ENCODE measurements at regions not wholly inside any gene's neighbourhood (a gene's known extent, or its start where the extent isn't known, plus 50 kb on each side); places are given as distances from the start of the nearest gene placed in this dataset.

DNA sequence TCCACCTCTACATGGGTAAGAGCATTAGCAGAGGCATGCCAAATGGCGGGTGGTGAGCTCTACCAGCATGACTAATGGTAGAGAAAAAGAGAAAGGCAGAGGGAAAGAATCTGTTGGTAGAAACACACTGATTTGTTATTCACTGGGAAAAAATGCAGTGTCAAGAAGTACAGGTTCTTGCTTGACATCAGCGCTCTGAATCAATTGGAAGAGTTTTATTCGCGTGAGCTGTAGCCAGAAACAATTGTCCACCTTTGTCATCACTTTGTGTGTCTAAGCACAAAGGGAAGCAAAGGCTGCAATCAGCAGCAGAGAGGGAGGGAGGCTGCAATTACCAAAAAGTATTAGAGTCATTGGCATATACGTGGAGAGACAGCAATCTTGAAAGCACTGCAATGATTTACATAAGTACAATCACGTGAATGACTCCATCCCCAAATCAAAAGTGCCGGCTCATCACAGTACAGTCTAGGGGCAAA is 67.7 kb upstream of the HS3ST1 start:
- Mint-ChIP-seq H3K27me3 (peaks cover 0 to 6% of the 10 kb centered on the region in 2 donors), H3K27ac (no peak overlapping the region), H3K4me3 (no peak overlapping the region), H3K9me3 (no peaks in the 10 kb centered on the region), H3K4me1 (ENCODE audit: low read depth in 2 of 2) (peaks cover 0 to 2% of the 10 kb centered on the region in 2 donors), H3K36me3 (ENCODE audit: insufficient read depth) (no peaks in the 10 kb centered on the region)
- no peak for ATAC-seq (replicated peaks)
- DNase-seq, result no peak

DNA sequence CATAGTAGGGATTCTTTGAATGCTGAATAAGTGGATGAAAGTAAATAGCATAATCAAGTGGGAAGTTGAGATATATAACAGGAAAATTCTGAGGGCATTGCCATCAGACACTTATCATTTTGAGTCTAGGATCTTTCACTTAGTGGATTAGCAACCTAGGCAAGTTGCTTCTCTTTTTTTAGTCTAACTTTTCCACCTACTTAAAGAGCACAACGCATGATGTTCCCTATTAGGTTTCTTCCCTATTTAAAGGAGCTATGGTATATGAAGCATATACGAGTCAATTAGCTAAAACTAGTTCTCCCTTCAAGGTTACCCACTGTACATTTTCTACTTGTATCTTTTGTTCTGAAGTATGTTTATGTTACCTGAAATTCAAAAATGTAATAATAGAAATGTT is 67.1 kb upstream of the HS3ST1 start:
- ATAC-seq (replicated peaks) (no peak), DNase-seq (no peak)
- peaks cover 0 to 6% of the 10 kb centered on the region in 2 donors for H3K27me3 Mint-ChIP-seq
- H3K27ac Mint-ChIP-seq, result no peak overlapping the region
- H3K36me3 Mint-ChIP-seq (ENCODE audit: insufficient read depth), result no peaks in the 10 kb centered on the region
- H3K9me3 Mint-ChIP-seq, result no peaks in the 10 kb centered on the region
- no peak overlapping the region for H3K4me3 Mint-ChIP-seq
- H3K4me1 Mint-ChIP-seq (ENCODE audit: low read depth in 2 of 2), result peaks cover 0 to 2% of the 10 kb centered on the region in 2 donors

DNA sequence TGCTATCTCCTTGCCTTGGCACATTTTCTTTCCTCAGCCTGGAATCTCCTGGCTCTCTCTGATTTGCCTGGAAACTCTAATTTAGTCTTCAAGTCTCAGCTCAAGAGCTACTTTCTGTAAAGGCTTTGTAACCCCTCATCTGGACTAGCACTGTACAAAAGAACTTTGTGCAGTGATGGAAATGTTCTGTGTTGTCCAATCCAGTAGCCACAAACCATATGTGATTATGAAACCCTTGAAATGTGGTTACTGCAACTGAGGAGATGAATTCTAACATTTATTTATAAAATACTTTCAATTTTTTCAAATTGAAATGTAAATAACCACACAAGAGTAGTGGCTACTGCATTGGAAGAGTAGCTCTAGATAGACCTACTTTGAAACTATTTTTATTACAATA is 66.6 kb upstream of the HS3ST1 start:
- H3K27ac Mint-ChIP-seq, result no peak overlapping the region
- peaks cover 0 to 2% of the 10 kb centered on the region in 2 donors for H3K4me1 Mint-ChIP-seq (ENCODE audit: low read depth in 2 of 2)
- H3K4me3 Mint-ChIP-seq, result no peak overlapping the region
- H3K36me3 Mint-ChIP-seq (ENCODE audit: insufficient read depth), result no peaks in the 10 kb centered on the region
- no peaks in the 10 kb centered on the region for H3K9me3 Mint-ChIP-seq
- H3K27me3 Mint-ChIP-seq, result peaks cover 0 to 6% of the 10 kb centered on the region in 2 donors
- no peak for DNase-seq
- ATAC-seq (replicated peaks), result no peak

DNA sequence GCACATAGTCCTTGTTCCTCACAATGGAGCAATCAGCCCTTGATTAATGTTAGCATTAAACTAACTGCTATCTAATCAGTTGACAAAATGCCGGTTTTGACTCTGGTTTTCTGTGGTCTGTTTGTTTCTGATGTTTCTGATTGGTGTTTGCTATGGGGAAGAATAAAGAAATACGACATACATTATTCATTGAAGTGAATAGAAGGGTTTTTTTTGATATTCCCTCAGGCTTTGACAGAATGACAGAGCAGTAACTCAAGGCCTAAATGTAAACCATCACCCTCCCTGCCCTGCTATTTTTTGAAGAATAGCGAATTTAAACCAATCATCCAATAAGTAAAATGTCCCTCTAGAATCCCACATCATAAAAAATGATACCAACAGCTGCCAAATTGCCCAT is 65.5 kb upstream of the HS3ST1 start:
- ATAC-seq (replicated peaks) (no peak), DNase-seq (no peak)
- peaks cover 0 to 6% of the 10 kb centered on the region in 2 donors for H3K27me3 Mint-ChIP-seq
- no peak overlapping the region for H3K4me3 Mint-ChIP-seq
- no peaks in the 10 kb centered on the region for H3K9me3 Mint-ChIP-seq
- no peaks in the 10 kb centered on the region for H3K36me3 Mint-ChIP-seq (ENCODE audit: insufficient read depth)
- peaks cover 2% of the 10 kb centered on the region in 2 donors for H3K4me1 Mint-ChIP-seq (ENCODE audit: low read depth in 2 of 2)
- no peak overlapping the region for H3K27ac Mint-ChIP-seq

DNA sequence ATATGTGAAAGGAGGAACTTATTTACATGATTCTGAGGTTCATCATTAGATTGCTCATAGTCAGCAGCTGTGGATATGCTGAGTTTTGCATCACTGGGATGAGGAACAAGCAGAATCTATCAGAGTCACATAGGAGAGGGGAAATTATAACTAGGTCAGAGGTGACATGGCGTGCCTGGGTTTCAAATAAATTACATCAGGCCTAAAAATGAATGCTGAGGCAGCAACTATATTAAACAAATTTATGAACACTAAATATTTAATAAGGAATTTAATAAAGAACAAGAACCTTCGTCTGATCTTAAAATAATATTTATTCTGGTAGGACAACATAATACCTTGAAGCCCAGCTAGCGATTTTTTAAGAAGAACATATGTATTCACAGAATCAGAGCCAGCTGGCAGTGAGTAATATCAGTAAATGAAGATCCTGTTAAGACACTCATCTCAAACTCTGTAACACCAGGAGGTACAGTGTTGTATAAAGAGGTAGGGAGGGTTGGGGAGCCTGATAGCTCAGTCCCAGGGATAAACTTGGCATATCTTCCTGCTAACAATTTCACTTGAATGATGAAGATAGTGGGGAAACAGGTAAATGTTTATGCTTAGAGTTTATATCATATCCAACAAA is 60.9 kb upstream of the HS3ST1 start:
- no peaks in the 10 kb centered on the region for H3K36me3 Mint-ChIP-seq (ENCODE audit: insufficient read depth)

DNA sequence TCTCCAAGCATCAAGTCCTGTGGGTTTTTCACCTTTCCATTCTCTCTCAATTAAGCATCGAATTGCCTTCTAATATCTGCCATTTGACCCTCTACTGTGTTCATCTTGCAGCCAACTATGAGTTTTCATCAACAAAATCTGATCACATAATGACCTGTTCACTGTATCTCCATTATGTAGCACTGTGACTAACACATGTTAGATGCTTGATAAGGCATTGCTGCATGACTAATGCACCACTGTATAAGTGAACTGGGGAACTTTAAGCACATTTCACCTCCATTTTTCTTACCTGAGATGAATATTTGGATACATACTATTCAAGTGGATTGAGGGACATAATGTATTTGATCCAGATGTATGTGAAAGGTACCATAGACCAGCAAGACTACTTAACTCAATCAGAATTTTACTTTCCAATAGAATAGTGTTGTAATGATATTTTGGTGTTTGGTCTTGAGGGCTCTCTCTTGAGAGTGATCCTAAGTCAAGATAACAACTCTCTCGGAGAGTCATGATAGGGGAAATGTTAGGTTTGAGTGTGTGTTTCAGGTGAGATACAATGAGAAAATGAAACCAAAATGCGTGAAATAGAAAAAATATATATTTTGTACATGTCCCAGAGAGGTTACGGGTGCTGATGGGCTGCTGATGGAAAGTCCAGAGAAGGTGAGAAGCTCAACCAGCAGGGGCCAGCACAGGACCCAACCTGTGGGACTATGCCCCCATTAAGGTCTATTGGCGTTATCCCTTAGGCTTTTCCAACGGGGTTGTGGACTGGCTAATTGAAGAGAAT is 60.2 kb upstream of the HS3ST1 start:
- ATAC-seq (replicated peaks), result no peak

More for the DNA sequence above, 60.9 kb upstream of the HS3ST1 start:
- ATAC-seq (replicated peaks) (no peak), DNase-seq (no peak)
- peaks cover 6 to 7% of the 10 kb centered on the region in 2 donors for H3K4me1 Mint-ChIP-seq (ENCODE audit: low read depth in 2 of 2)
- H3K4me3 Mint-ChIP-seq, result peak overlapping the region in 1 of 2 donors; percentile 23
- H3K9me3 Mint-ChIP-seq, result no peaks in the 10 kb centered on the region
- H3K27ac Mint-ChIP-seq, result peak overlapping the region in 1 of 2 donors; percentile 5
- H3K27me3 Mint-ChIP-seq, result no peaks in the 10 kb centered on the region

DNA sequence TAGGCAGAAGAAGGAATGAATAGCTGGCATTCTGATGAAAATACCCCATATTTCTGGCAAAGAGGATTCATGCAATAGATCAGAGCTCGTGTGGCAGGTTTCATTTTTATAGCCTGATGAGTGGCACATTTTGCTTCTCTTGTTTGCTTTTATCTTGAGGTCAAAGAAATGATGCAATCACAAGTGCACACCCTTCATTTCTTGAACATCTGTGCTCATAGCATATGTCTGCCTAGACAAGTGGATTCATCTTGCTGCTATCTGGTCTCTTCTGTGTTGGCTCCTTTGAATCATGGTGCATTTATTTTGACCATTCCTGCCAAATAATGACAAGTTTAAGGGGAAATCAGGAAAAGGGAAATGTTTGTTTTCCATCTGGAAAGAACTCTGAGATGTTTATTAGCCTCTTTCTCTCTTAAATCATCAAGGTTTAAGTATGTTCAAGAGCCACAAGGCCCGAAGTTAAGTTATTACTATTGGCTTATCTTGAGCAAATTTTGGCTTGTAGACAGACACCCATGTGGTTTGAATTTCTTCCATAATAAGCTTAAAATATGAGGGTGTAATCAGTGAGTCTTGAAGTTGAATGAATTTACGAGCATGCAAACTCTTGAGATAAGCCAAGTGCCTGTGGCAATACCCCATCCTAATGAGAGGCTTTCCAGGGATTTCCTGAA is 59.3 kb upstream of the HS3ST1 start:
- DNase-seq (no peak), ATAC-seq (replicated peaks) (no peak)
- no peaks in the 10 kb centered on the region for H3K27me3 Mint-ChIP-seq
- H3K27ac Mint-ChIP-seq, result peak overlapping the region in 1 of 2 donors; percentile 17
- peaks cover 6 to 7% of the 10 kb centered on the region in 2 donors for H3K4me1 Mint-ChIP-seq (ENCODE audit: low read depth in 2 of 2)
- no peaks in the 10 kb centered on the region for H3K36me3 Mint-ChIP-seq (ENCODE audit: insufficient read depth)
- no peaks in the 10 kb centered on the region for H3K9me3 Mint-ChIP-seq
- H3K4me3 Mint-ChIP-seq, result no peak overlapping the region

More for the DNA sequence above, 60.2 kb upstream of the HS3ST1 start:
- H3K36me3 Mint-ChIP-seq (ENCODE audit: insufficient read depth), result no peaks in the 10 kb centered on the region
- no peak for DNase-seq
- no peaks in the 10 kb centered on the region for H3K27me3 Mint-ChIP-seq
- peak overlapping the region; percentile 11 to 23 for H3K4me3 Mint-ChIP-seq
- no peaks in the 10 kb centered on the region for H3K9me3 Mint-ChIP-seq
- H3K4me1 Mint-ChIP-seq (ENCODE audit: low read depth in 2 of 2), result peaks cover 6 to 7% of the 10 kb centered on the region in 2 donors
- H3K27ac Mint-ChIP-seq, result peak overlapping the region in 1 of 2 donors; percentile 5

DNA sequence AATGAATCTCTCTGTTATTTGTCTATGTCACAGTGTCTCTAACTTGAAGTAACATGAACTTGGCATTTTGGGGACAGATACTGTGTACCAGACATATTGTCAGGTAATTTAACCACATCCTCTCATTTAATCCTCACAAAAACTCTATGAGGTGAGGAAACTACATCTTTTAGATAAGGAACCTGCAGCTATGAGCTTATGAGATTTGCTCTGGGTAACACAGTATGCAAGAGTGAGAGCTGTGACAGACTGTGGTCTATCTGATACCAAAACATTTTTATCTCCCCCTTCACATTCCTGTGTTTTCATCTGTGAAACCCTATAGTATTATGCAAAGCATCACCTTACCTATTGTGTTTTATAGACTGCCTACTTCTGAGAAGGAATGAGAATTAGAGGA is 58.4 kb upstream of the HS3ST1 start:
- no peaks in the 10 kb centered on the region for H3K9me3 Mint-ChIP-seq
- peaks cover 6 to 7% of the 10 kb centered on the region in 2 donors for H3K4me1 Mint-ChIP-seq (ENCODE audit: low read depth in 2 of 2)
- no peak for DNase-seq
- no peaks in the 10 kb centered on the region for H3K27me3 Mint-ChIP-seq
- no peak overlapping the region for H3K4me3 Mint-ChIP-seq
- no peaks in the 10 kb centered on the region for H3K36me3 Mint-ChIP-seq (ENCODE audit: insufficient read depth)
- H3K27ac Mint-ChIP-seq, result no peak overlapping the region
- no peak for ATAC-seq (replicated peaks)

DNA sequence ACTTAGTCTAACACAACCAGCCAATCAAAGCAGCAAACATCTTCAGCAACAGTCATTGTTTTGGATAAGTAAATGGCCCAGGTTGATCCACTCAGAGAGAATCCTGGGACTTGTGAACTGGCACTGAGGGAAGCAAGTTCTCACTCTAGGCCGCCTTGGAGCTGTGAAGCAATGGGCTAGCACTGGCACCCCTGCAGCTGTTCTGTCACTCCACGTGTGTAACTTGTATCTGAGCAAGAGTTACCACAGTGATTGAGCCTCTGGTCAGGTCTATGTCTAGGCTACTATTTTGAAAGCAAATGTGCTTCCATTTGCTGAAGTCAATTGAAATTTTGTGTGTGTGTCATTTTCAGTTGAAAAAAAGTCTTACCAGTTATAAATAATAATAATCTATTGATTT is 57.2 kb upstream of the HS3ST1 start:
- Mint-ChIP-seq H3K36me3 (ENCODE audit: insufficient read depth) (no peaks in the 10 kb centered on the region), H3K4me3 (no peak overlapping the region), H3K27ac (no peak overlapping the region), H3K27me3 (no peaks in the 10 kb centered on the region), H3K4me1 (ENCODE audit: low read depth in 2 of 2) (peaks cover 6 to 7% of the 10 kb centered on the region in 2 donors), H3K9me3 (no peaks in the 10 kb centered on the region)
- ATAC-seq (replicated peaks) (no peak), DNase-seq (no peak)

DNA sequence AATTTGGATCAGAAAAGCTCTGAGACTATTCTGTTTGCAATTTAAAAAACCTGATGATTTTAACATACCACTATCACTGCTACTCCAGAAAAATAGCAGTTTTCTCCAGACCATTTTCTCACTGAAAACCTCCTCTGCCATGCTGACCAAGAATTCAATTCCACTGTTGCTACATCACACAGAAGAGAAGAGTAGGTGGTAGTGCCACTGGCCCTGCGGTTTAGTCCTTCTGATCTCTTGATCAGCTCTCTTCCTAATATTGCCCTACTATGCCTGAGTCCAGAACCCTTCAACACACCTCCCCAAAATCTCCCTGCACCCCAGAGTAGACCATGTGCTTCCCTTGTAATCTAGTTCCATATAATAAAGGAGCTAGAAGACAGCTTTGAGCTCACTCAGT is 55.8 kb upstream of the HS3ST1 start:
- H3K27me3 Mint-ChIP-seq, result no peaks in the 10 kb centered on the region
- H3K4me3 Mint-ChIP-seq, result no peak overlapping the region

DNA sequence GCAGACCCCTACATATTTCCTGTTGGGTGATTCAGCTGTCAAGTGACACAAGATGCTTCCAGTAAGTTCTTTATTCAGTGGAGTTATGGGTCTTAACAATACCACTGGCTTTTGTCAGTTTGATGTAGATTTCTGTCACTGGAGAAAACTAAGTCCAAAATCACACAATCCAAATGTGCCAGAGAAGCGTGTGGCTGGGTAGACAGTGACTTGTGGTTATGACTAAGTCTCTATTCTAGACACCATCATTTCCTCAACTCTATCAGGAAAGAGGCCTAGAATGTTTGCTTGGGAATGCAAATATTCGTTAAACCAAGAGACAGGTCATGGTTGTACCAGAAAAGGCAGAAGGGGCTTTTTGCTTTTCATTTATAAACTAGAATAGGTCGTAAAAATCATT is 54.4 kb upstream of the HS3ST1 start:
- Mint-ChIP-seq H3K4me1 (ENCODE audit: low read depth in 2 of 2) (peaks cover 0 to 2% of the 10 kb centered on the region in 2 donors), H3K36me3 (ENCODE audit: insufficient read depth) (no peaks in the 10 kb centered on the region), H3K27ac (no peak overlapping the region), H3K9me3 (no peaks in the 10 kb centered on the region), H3K27me3 (no peaks in the 10 kb centered on the region), H3K4me3 (no peak overlapping the region)
- no peak for DNase-seq
- ATAC-seq (replicated peaks), result no peak

More for the DNA sequence above, 55.8 kb upstream of the HS3ST1 start:
- peaks cover 6 to 7% of the 10 kb centered on the region in 2 donors for H3K4me1 Mint-ChIP-seq (ENCODE audit: low read depth in 2 of 2)
- DNase-seq, result no peak
- no peak overlapping the region for H3K27ac Mint-ChIP-seq
- no peak for ATAC-seq (replicated peaks)
- no peaks in the 10 kb centered on the region for H3K36me3 Mint-ChIP-seq (ENCODE audit: insufficient read depth)
- H3K9me3 Mint-ChIP-seq, result no peaks in the 10 kb centered on the region

DNA sequence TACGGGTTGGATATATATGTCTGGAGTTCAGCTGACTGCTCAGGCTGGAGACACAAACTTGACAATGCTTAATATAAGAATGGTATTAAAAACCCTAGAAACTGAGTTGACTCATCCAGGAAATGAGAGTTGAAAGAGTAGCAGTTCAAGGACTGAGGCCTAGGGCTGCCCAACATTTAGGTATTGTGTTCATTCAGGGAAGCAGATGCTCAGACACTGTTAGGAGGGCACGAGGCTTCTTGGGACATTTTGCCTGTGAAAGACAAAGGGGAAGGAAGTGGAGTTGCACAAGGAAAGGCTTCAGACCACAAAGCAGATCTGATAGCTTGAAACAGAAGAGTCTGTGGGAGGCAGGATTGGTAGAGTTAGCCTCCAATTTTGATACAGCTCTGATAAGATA is 52.0 kb upstream of the HS3ST1 start:
- Mint-ChIP-seq H3K36me3 (ENCODE audit: insufficient read depth) (no peaks in the 10 kb centered on the region), H3K27ac (no peak overlapping the region), H3K4me1 (ENCODE audit: low read depth in 2 of 2) (no peaks in the 10 kb centered on the region), H3K27me3 (no peaks in the 10 kb centered on the region), H3K4me3 (no peak overlapping the region), H3K9me3 (no peaks in the 10 kb centered on the region)
- ATAC-seq (replicated peaks), result peak; percentile 55
- DNase-seq, result no peak
